Loucy (cell line): ENCODE measurements at regions not wholly inside any gene's neighbourhood (a gene's known extent, or its start where the extent isn't known, plus 50 kb on each side); places are given as distances from the start of the nearest gene placed in this dataset.
"Not testable (repeated sequence)": the region's sequence is repeated elsewhere in the genome, so short reads cannot be mapped to it uniquely, and the experiment has no call there.

Experiments
- EZH2phosphoT487 ChIP-seq: fragments of 200-600 bp; IDR thresholded peaks from 2 replicates; pipeline ENCODE4 v1.6.1; 2018; ENCODE audit warnings: antibody characterized with exemption, mild to moderate bottlenecking, moderate library complexity, borderline replicate concordance
- TF ChIP-seq, protein P1 (sequence below): fragments of 200-600 bp; sonication (generic); conservative IDR thresholded peaks from 2 replicates; pipeline ENCODE4 v1.5.1; 2014; ENCODE audit warnings: mild to moderate bottlenecking, antibody characterized with exemption, low read length

DNA sequence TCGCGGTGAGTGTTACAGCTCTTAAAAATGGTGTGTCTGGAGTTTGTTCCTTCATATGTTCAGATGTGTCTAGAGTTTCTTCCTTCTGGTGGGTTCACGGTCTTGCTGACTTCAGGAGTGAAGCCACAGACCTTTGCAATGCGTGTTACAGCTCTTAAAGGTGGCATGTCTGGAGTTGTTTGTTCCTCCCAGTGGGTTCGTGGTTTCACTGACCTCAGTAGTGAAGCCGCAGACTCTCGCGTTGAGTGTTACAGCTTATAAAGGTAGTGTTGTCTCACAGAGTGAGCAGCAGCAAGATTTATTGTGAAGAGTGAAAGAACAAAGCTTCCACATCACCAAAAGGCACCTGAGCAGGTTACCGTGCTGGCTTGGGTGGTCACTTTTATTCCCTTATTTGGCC lies 135.9 kb upstream of the INTU start:
- TF ChIP-seq, protein P1, sequence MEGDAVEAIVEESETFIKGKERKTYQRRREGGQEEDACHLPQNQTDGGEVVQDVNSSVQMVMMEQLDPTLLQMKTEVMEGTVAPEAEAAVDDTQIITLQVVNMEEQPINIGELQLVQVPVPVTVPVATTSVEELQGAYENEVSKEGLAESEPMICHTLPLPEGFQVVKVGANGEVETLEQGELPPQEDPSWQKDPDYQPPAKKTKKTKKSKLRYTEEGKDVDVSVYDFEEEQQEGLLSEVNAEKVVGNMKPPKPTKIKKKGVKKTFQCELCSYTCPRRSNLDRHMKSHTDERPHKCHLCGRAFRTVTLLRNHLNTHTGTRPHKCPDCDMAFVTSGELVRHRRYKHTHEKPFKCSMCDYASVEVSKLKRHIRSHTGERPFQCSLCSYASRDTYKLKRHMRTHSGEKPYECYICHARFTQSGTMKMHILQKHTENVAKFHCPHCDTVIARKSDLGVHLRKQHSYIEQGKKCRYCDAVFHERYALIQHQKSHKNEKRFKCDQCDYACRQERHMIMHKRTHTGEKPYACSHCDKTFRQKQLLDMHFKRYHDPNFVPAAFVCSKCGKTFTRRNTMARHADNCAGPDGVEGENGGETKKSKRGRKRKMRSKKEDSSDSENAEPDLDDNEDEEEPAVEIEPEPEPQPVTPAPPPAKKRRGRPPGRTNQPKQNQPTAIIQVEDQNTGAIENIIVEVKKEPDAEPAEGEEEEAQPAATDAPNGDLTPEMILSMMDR, result not testable (repeated sequence)
- TF ChIP-seq EZH2phosphoT487, result not testable (repeated sequence)
